BJ (cell line): ENCODE measurements at regions not wholly inside any gene's neighbourhood (a gene's known extent, or its start where the extent isn't known, plus 50 kb on each side); places are given as distances from the start of the nearest gene placed in this dataset.

Source experiments
- CTCF ChIA-PET: fragments of 350-600 bp; formaldehyde crosslinking; extraction: SDS; loops from one replicate; lab custom pipeline; 2021; ENCODE audit warnings: antibody characterized with exemption, inconsistent platforms; lab: Yijun Ruan, JAX
- POLR2A ChIA-PET: fragments of 300-600 bp; sonication (Branson Sonifier 250); formaldehyde crosslinking; extraction: SDS; loops from one replicate; lab custom pipeline; 2021; ENCODE audit warnings: antibody characterized with exemption; lab: Charles Lee
- DNase-seq: peaks from one replicate; pipeline ENCODE4 v3.0.0-alpha.2; 2011; ENCODE audit warnings: low read depth
- H3K27me3 ChIP-seq: 2 replicates; pipeline ENCODE4 v1.6.0; 2011; ENCODE audit warnings: low read length; ENCODE audit not compliant: control insufficient read depth, insufficient read depth
- H3K36me3 ChIP-seq: 2 replicates; pipeline ENCODE4 v1.5.1; 2011; ENCODE audit warnings: low read length; ENCODE audit not compliant: control insufficient read depth, insufficient read depth
- H3K4me3 ChIP-seq: 2 replicates; pipeline ENCODE4 v1.5.1; 2011; ENCODE audit warnings: low read depth, mild to moderate bottlenecking, control low read depth, low read length
- CTCF ChIP-seq: IDR thresholded peaks from 2 replicates; pipeline ENCODE4 v1.5.1; 2011; ENCODE audit warnings: low read depth, mild to moderate bottlenecking, control low read depth, inconsistent platforms, low read length, moderate library complexity; ENCODE audit not compliant: insufficient read depth

GRCh38 chr11:93067881-93068390 is 98.5 kb downstream of the MTNR1B start:
- Histone ChIP-seq H3K27me3 (no peaks in the 10 kb centered on the region; the same call in 1 of the 2 replicates), H3K36me3 (no peaks in the 10 kb centered on the region), H3K4me3 (no peak overlapping the region)
- no peak for DNase-seq
- ChIA-PET CTCF (interaction anchor here (1.3 to 2.0 kb wide), 3 partner anchors 9 to 126 kb away, joined by 3 to 10 read pairs (median 5); no protein-coding TSS in a partner anchor), POLR2A (no interaction called here)
- TF ChIP-seq CTCF: no peak

- H3K4me3 ChIP-seq: no peak overlapping the region
- CTCF ChIA-PET: interaction anchor here (0.9 to 1.2 kb wide), 2 partner anchors 12 to 154 kb away, joined by 3 read pairs; no protein-coding TSS in a partner anchor
- no peaks in the 10 kb centered on the region for H3K36me3 ChIP-seq
- TF ChIP-seq CTCF: no peak
- peaks cover 2% of the 10 kb centered on the region; the same call in 1 of the 2 replicates for H3K27me3 ChIP-seq
- POLR2A ChIA-PET: no interaction called here
- DNase-seq: no peak
Observed at GRCh38 chr11:93072229-93072914, 102.9 kb downstream of the MTNR1B start.

- Histone ChIP-seq H3K4me3 (no peak overlapping the region), H3K36me3 (no peaks in the 10 kb centered on the region), H3K27me3 (peaks cover 2% of the 10 kb centered on the region; the same call in 1 of the 2 replicates)
- ChIA-PET CTCF (no interaction called here), POLR2A (no interaction called here)
- no peak for DNase-seq
- no peak for TF ChIP-seq CTCF
Observed at GRCh38 chr11:93073026-93073425, 103.6 kb downstream of the MTNR1B start.

- Histone ChIP-seq H3K36me3 (no peaks in the 10 kb centered on the region), H3K4me3 (no peak overlapping the region), H3K27me3 (peaks cover 2% of the 10 kb centered on the region; the same call in 1 of the 2 replicates)
- ChIA-PET CTCF (no interaction called here), POLR2A (no interaction called here)
- DNase-seq: no peak
- no peak for TF ChIP-seq CTCF
Observed at GRCh38 chr11:93073508-93074280, 104.2 kb downstream of the MTNR1B start.

- Histone ChIP-seq H3K4me3 (no peak overlapping the region), H3K27me3 (peaks cover 2% of the 10 kb centered on the region; the same call in 1 of the 2 replicates), H3K36me3 (no peaks in the 10 kb centered on the region)
- TF ChIP-seq CTCF: no peak
- ChIA-PET CTCF (no interaction called here), POLR2A (no interaction called here)
- no peak for DNase-seq
Observed at GRCh38 chr11:93074352-93074751, 104.9 kb downstream of the MTNR1B start.
